ENCODE measurements at regions not wholly inside any gene's neighbourhood (a gene's known extent, or its start where the extent isn't known, plus 50 kb on each side); places are given as distances from the start of the nearest gene placed in this dataset.

GRCh38 chr19:28915737-28916460 is 297.1 kb downstream of the UQCRFS1 start:
- TF ChIP-seq, protein P1, sequence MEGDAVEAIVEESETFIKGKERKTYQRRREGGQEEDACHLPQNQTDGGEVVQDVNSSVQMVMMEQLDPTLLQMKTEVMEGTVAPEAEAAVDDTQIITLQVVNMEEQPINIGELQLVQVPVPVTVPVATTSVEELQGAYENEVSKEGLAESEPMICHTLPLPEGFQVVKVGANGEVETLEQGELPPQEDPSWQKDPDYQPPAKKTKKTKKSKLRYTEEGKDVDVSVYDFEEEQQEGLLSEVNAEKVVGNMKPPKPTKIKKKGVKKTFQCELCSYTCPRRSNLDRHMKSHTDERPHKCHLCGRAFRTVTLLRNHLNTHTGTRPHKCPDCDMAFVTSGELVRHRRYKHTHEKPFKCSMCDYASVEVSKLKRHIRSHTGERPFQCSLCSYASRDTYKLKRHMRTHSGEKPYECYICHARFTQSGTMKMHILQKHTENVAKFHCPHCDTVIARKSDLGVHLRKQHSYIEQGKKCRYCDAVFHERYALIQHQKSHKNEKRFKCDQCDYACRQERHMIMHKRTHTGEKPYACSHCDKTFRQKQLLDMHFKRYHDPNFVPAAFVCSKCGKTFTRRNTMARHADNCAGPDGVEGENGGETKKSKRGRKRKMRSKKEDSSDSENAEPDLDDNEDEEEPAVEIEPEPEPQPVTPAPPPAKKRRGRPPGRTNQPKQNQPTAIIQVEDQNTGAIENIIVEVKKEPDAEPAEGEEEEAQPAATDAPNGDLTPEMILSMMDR (IDR thresholded peaks at IDR 0.05), result no peak
- no peak for TF ChIP-seq POLR2A (IDR thresholded peaks at IDR 0.05)
